H1 (cell line): ENCODE measurements at regions not wholly inside any gene's neighbourhood (a gene's known extent, or its start where the extent isn't known, plus 50 kb on each side); places are given as distances from the start of the nearest gene placed in this dataset.

Experiments used
- CHD2 ChIP-seq: IDR thresholded peaks from 2 replicates; pipeline ENCODE4 v1.6.1; 2012; ENCODE audit warnings: low read length, improper control_type of control experiment
- CTCF ChIP-seq, 3 experiments: IDR thresholded peaks; 1 replicate in 2 of 3; 2 replicates in 1 of 3; pipeline versions ENCODE4 v1.5.1 to v1.6.1; 2011; ENCODE audit warnings: low read length in 3 of 3, mild to moderate bottlenecking in 3 of 3, inconsistent platforms in 2 of 3, low read depth in 1 of 3, moderate library complexity in 1 of 3; ENCODE audit not compliant: insufficient read depth in 1 of 3; ENCODE audit errors: control extremely low read depth in 1 of 3
- EZH2 ChIP-seq: fragments of 200-600 bp; sonication (generic); IDR thresholded peaks from 2 replicates; pipeline ENCODE4 v1.7.1; 2012; ENCODE audit warnings: low read depth, mild to moderate bottlenecking, moderate library complexity, low read length, inconsistent platforms; ENCODE audit not compliant: severe bottlenecking
- RFX5 ChIP-seq: IDR thresholded peaks from 2 replicates; pipeline ENCODE4 v1.6.1; 2011; ENCODE audit warnings: low read depth, low read length, improper control_type of control experiment, borderline replicate concordance
- SP4 ChIP-seq: IDR thresholded peaks from 2 replicates; pipeline ENCODE4 v1.6.1; 2012; ENCODE audit warnings: low read length, inconsistent platforms
- SUZ12 ChIP-seq: fragments of 200-600 bp; sonication (generic); IDR thresholded peaks from 2 replicates; pipeline ENCODE4 v1.6.1; 2012; ENCODE audit warnings: mild to moderate bottlenecking, inconsistent platforms, low read length, moderate library complexity, mixed read lengths
- TEAD4 ChIP-seq: IDR thresholded peaks from 2 replicates; pipeline ENCODE4 v1.6.1; 2012; ENCODE audit warnings: low read depth, low read length, inconsistent platforms, mixed read lengths

- TF ChIP-seq RFX5 (no peak), SP4 (no peak), EZH2 (no peak), CHD2 (no peak), TEAD4 (no peak), SUZ12 (no peak), CTCF (IDR thresholded peaks at IDR 0.05; ENCODE audit: control extremely low read depth in 1 of 3, insufficient read depth in 1 of 3, low read depth in 1 of 3, low read length in 3 of 3) (no peak)
These were observed 2584.7 kb upstream of the PCDH20 start for GRCh38 chr13:64000321-64000720.
